ENCODE measurements at regions not wholly inside any gene's neighbourhood (a gene's known extent, or its start where the extent isn't known, plus 50 kb on each side); places are given as distances from the start of the nearest gene placed in this dataset.

DNA sequence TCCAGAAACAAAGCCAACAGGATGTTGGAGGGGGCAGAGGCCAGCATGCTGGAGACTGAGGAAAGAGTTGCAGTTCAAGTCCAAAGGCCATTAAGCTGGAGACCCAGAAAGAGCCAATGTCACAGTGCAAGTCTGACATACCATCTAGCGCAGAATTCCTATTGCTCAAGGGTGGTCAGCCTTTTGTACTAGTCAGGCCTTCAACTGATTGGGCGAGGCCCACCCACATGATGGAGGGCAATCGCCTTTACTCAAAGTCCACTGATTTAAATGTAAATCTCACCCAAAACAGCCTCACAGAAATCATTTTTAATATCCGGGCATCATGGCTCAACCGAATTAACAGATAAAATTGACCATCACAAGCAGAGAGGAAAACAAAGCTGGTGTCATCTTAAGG, 113.9 kb downstream of the RCN1 start:
- TF ChIP-seq CTCF (IDR thresholded peaks at IDR 0.05; ENCODE audit: insufficient read depth, low read length) (no peak), POLR2AphosphoS5 (IDR thresholded peaks at IDR 0.05; ENCODE audit: low read depth) (no peak), REST (IDR thresholded peaks at IDR 0.05; ENCODE audit: insufficient replicate concordance, low read depth) (no peak), SPI1 (IDR thresholded peaks at IDR 0.05; ENCODE audit: borderline replicate concordance, low read depth) (no peak), GABPA (IDR thresholded peaks at IDR 0.05; ENCODE audit: low read depth) (no peak)
